HEK293 (cell line): ENCODE measurements at regions not wholly inside any gene's neighbourhood (a gene's known extent, or its start where the extent isn't known, plus 50 kb on each side); places are given as distances from the start of the nearest gene placed in this dataset.

Source experiments
- CTCF ChIA-PET: fragments of 350-600 bp; formaldehyde crosslinking; extraction: SDS; loops from one replicate; lab custom pipeline; 2021; ENCODE audit warnings: antibody characterized with exemption; lab: Yijun Ruan, JAX
- POLR2A ChIA-PET: fragments of 300-600 bp; formaldehyde crosslinking; extraction: SDS; loops from one replicate; lab custom pipeline; 2020; ENCODE audit warnings: antibody characterized with exemption, inconsistent platforms; lab: Yijun Ruan, JAX
- H3K27ac ChIP-seq: fragments of 200-500 bp; sonication (Bioruptor generic); 2 replicates; pipeline ENCODE4 v1.5.1; 2014; ENCODE audit warnings: low read depth, low read length, control low read depth, inconsistent platforms; ENCODE audit errors: extremely low read depth
- H3K36me3 ChIP-seq, 2 experiments: fragments of 200-500 bp in 1 of 2; sonication (Bioruptor generic) in 1 of 2; 1 replicate in 1 of 2; 2 replicates in 1 of 2; pipeline ENCODE4 v1.5.1; 2014 to 2017; ENCODE audit warnings: inconsistent platforms in 2 of 2, low read length in 2 of 2; ENCODE audit not compliant: control insufficient read depth in 2 of 2, insufficient read depth in 1 of 2
- H3K4me1 ChIP-seq: fragments of 200-500 bp; sonication (Bioruptor generic); 2 replicates; pipeline ENCODE4 v1.5.1; 2014; ENCODE audit warnings: mild to moderate bottlenecking, low read length, inconsistent platforms; ENCODE audit not compliant: control insufficient read depth, insufficient read depth
- H3K4me3 ChIP-seq: 2 replicates; pipeline ENCODE4 v1.5.1; 2011; ENCODE audit warnings: low read depth, mild to moderate bottlenecking, control low read depth, low read length, moderate library complexity
- H3K9me3 ChIP-seq: fragments of 200-500 bp; sonication (Bioruptor generic); 2 replicates; pipeline ENCODE4 v1.5.1; 2014; ENCODE audit warnings: low read depth, low read length, inconsistent platforms; ENCODE audit not compliant: control insufficient read depth, insufficient read depth
- ATF2 ChIP-seq: fragments of 450-650 bp; formaldehyde crosslinking; IDR thresholded peaks from 2 replicates; pipeline ENCODE4 v1.5.1; 2016; ENCODE audit warnings: missing biosample characterization, missing genetic modification characterization, low read depth
- BCL11B ChIP-seq: fragments of 450-650 bp; formaldehyde crosslinking; IDR thresholded peaks from 2 replicates; pipeline ENCODE4 v1.5.1; 2016; ENCODE audit warnings: low read depth, missing biosample characterization, missing genetic modification characterization
- GLI4 ChIP-seq: fragments of 450-650 bp; formaldehyde crosslinking; IDR thresholded peaks from 2 replicates; pipeline ENCODE4 v1.5.1; 2016; ENCODE audit warnings: missing biosample characterization, missing genetic modification characterization
- IKZF3 ChIP-seq: fragments of 450-650 bp; IDR thresholded peaks from 2 replicates; pipeline ENCODE4 v1.5.0; 2018; ENCODE audit warnings: missing biosample characterization, mild to moderate bottlenecking, missing genetic modification characterization, moderate library complexity
- KLF17 ChIP-seq: fragments of 450-650 bp; formaldehyde crosslinking; IDR thresholded peaks from 2 replicates; pipeline ENCODE4 v1.5.1; 2016; ENCODE audit warnings: missing biosample characterization, missing genetic modification characterization
- WT1 ChIP-seq: fragments of 450-650 bp; formaldehyde crosslinking; IDR thresholded peaks from 2 replicates; pipeline ENCODE4 v1.5.1; 2016; ENCODE audit warnings: missing biosample characterization, missing genetic modification characterization
- ZBTB8A ChIP-seq: fragments of 450-650 bp; formaldehyde crosslinking; IDR thresholded peaks from 2 replicates; pipeline ENCODE4 v1.5.1; 2016; ENCODE audit warnings: missing biosample characterization, missing genetic modification characterization
- ZEB2 ChIP-seq: fragments of 450-650 bp; formaldehyde crosslinking; IDR thresholded peaks from 2 replicates; pipeline ENCODE4 v1.5.1; 2016; ENCODE audit warnings: missing biosample characterization, missing genetic modification characterization
- ZFP69B ChIP-seq: fragments of 450-650 bp; formaldehyde crosslinking; IDR thresholded peaks from 2 replicates; pipeline ENCODE4 v1.5.1; 2016; ENCODE audit warnings: missing biosample characterization, missing genetic modification characterization
- ZIC2 ChIP-seq: fragments of 450-650 bp; formaldehyde crosslinking; IDR thresholded peaks from 2 replicates; pipeline ENCODE4 v1.5.1; 2016; ENCODE audit warnings: missing biosample characterization, missing genetic modification characterization
- ZNF121 ChIP-seq: fragments of 450-650 bp; formaldehyde crosslinking; IDR thresholded peaks from 2 replicates; pipeline ENCODE4 v1.5.1; 2016; ENCODE audit warnings: missing biosample characterization, missing genetic modification characterization
- ZNF184 ChIP-seq: fragments of 450-650 bp; IDR thresholded peaks from 2 replicates; pipeline ENCODE4 v1.5.1; 2018; ENCODE audit warnings: missing biosample characterization, mild to moderate bottlenecking, missing genetic modification characterization
- ZNF19 ChIP-seq: fragments of 450-650 bp; formaldehyde crosslinking; IDR thresholded peaks from 2 replicates; pipeline ENCODE4; 2016; ENCODE audit warnings: missing biosample characterization, missing genetic modification characterization, low read depth
- ZNF223 ChIP-seq: fragments of 450-650 bp; formaldehyde crosslinking; IDR thresholded peaks from 2 replicates; pipeline ENCODE4 v1.5.1; 2016; ENCODE audit warnings: missing biosample characterization, missing genetic modification characterization
- ZNF311 ChIP-seq: fragments of 450-650 bp; formaldehyde crosslinking; IDR thresholded peaks from 2 replicates; pipeline ENCODE4 v1.5.1; 2017; ENCODE audit warnings: missing biosample characterization, missing genetic modification characterization, borderline replicate concordance
- ZNF391 ChIP-seq: fragments of 450-650 bp; formaldehyde crosslinking; IDR thresholded peaks from 2 replicates; pipeline ENCODE4 v1.5.1; 2016; ENCODE audit warnings: low read depth, missing biosample characterization, missing genetic modification characterization, borderline replicate concordance
- ZNF514 ChIP-seq: fragments of 450-650 bp; formaldehyde crosslinking; IDR thresholded peaks from 2 replicates; pipeline ENCODE4 v1.5.1; 2016; ENCODE audit warnings: missing biosample characterization, missing genetic modification characterization
- ZNF768 ChIP-seq: fragments of 450-650 bp; formaldehyde crosslinking; IDR thresholded peaks from 2 replicates; pipeline ENCODE4 v1.5.1; 2018; ENCODE audit warnings: missing biosample characterization, mild to moderate bottlenecking, missing genetic modification characterization
- ZNF791 ChIP-seq: fragments of 450-650 bp; formaldehyde crosslinking; IDR thresholded peaks from 2 replicates; pipeline ENCODE4 v1.5.1; 2016; ENCODE audit warnings: missing biosample characterization, missing genetic modification characterization
- ZNF843 ChIP-seq: fragments of 450-650 bp; formaldehyde crosslinking; IDR thresholded peaks from 2 replicates; pipeline ENCODE4 v1.5.1; 2016; ENCODE audit warnings: missing biosample characterization, missing genetic modification characterization
- ZSCAN30 ChIP-seq: fragments of 450-650 bp; IDR thresholded peaks from 2 replicates; pipeline ENCODE4 v1.5.1; 2018; ENCODE audit warnings: missing biosample characterization, mild to moderate bottlenecking, missing genetic modification characterization, moderate library complexity
- TF ChIP-seq, protein P1 (sequence below): fragments of 450-650 bp; formaldehyde crosslinking; IDR thresholded peaks from 2 replicates; pipeline ENCODE4 v1.5.1; 2016; ENCODE audit warnings: missing biosample characterization, missing genetic modification characterization
- TF ChIP-seq, protein P2 (sequence below): fragments of 450-650 bp; formaldehyde crosslinking; IDR thresholded peaks from 2 replicates; pipeline ENCODE4 v1.5.1; 2016; ENCODE audit warnings: missing biosample characterization, missing genetic modification characterization

DNA sequence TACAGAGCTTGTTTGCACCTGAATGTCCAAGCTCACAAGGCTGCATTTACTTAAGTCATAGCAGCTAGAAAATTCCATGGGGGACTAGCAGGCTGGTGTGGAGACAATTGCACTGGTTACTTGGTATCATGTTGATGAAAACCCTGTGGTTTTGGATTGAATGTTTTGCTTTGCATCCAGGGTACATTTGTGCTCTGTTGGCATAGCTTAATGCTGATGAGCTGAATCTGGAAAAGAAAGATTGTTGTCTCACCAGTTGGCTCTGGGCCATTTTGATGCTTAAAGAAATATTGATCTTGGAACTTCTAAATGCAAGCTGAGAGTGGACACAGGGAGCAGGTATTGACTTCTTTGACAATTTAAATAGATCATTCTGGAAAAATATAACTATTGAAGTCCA lies 122.5 kb upstream of the MBL2 start:
- H3K27ac ChIP-seq, result no peak overlapping the region
- H3K36me3 ChIP-seq, result no peaks in the 10 kb centered on the region
- H3K9me3 ChIP-seq, result no peaks in the 10 kb centered on the region
- TF ChIP-seq ZNF514, result no peak
- TF ChIP-seq ZNF19 (tag by site-specific recombination), result no peak
- TF ChIP-seq, protein P1, sequence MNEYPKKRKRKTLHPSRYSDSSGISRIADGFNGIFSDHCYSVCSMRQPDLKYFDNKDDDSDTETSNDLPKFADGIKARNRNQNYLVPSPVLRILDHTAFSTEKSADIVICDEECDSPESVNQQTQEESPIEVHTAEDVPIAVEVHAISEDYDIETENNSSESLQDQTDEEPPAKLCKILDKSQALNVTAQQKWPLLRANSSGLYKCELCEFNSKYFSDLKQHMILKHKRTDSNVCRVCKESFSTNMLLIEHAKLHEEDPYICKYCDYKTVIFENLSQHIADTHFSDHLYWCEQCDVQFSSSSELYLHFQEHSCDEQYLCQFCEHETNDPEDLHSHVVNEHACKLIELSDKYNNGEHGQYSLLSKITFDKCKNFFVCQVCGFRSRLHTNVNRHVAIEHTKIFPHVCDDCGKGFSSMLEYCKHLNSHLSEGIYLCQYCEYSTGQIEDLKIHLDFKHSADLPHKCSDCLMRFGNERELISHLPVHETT, result no peak
- no peak for TF ChIP-seq ZEB2 (tag by site-specific recombination)
- TF ChIP-seq BCL11B (tag by site-specific recombination), result no peak
- TF ChIP-seq, all 188 proteins: peak for 0
- ChIA-PET CTCF (no interaction called here), POLR2A (no interaction called here)
- Histone ChIP-seq H3K4me1 (no peaks in the 10 kb centered on the region), H3K4me3 (no peak overlapping the region)

DNA sequence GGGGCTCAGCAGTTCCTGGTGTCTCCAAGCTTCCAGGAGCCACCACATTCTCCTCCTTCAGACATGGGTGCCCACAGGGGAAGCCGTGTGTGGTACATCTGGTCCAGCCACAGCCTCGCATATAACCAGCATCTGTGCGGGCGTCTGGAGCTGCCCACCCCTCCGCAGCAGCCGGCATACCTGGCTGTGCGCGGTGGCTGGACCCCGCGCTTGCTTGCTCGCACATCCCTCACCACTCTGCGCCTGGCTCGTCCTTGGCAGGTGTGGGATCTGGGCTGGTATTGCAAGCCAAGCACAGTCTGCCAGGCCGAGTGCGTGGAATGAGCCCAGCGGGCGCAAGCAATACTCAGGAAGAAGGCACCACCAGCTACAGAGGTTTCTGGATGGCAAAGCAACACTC lies 117.7 kb upstream of the MBL2 start:
- POLR2A ChIA-PET, result no interaction called here
- H3K4me3 ChIP-seq, result no peak overlapping the region
- no peak for TF ChIP-seq KLF17 (tag by site-specific recombination)
- TF ChIP-seq, all 188 proteins: peak for 0
- CTCF ChIA-PET, result interaction anchor here (1.0 kb wide), 1 partner anchor 176 kb away, joined by 4 read pairs; no protein-coding TSS in a partner anchor
- Histone ChIP-seq H3K36me3 (no peaks in the 10 kb centered on the region), H3K9me3 (no peaks in the 10 kb centered on the region), H3K27ac (no peak overlapping the region), H3K4me1 (no peaks in the 10 kb centered on the region)

GRCh38 chr10:52889611-52890010 lies 117.0 kb upstream of the MBL2 start:
- H3K4me3 ChIP-seq, result no peak overlapping the region
- TF ChIP-seq ZNF184 (tag by site-specific recombination), result no peak
- TF ChIP-seq ZBTB8A (tag by site-specific recombination), result no peak
- TF ChIP-seq ZFP69B (tag by site-specific recombination), result no peak
- TF ChIP-seq ATF2 (tag by site-specific recombination), result no peak
- TF ChIP-seq WT1 (tag by site-specific recombination), result no peak
- no peak for TF ChIP-seq ZNF768 (tag by site-specific recombination)
- no peak for TF ChIP-seq ZIC2 (tag by site-specific recombination)
- no peak for TF ChIP-seq ZNF311 (tag by site-specific recombination)
- no peak for TF ChIP-seq ZNF223 (tag by site-specific recombination)
- TF ChIP-seq, protein P2, sequence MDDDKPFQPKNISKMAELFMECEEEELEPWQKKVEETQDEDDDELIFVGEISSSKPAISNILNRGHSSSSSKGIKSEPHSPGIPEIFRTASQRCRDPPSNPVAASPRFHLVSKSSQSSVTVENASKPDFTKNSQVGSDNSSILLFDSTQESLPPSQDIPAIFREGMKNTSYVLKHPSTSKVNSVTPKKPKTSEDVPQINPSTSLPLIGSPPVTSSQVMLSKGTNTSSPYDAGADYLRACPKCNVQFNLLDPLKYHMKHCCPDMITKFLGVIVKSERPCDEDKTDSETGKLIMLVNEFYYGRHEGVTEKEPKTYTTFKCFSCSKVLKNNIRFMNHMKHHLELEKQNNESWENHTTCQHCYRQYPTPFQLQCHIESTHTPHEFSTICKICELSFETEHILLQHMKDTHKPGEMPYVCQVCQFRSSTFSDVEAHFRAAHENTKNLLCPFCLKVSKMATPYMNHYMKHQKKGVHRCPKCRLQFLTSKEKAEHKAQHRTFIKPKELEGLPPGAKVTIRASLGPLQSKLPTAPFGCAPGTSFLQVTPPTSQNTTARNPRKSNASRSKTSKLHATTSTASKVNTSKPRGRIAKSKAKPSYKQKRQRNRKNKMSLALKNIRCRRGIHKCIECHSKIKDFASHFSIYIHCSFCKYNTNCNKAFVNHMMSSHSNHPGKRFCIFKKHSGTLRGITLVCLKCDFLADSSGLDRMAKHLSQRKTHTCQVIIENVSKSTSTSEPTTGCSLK (tag by site-specific recombination), result no peak
- TF ChIP-seq GLI4 (tag by site-specific recombination), result no peak
- TF ChIP-seq ZNF843 (tag by site-specific recombination), result no peak
- no peak for TF ChIP-seq ZNF391
- no peak for TF ChIP-seq IKZF3
- no peak for TF ChIP-seq ZNF121 (tag by site-specific recombination)
- TF ChIP-seq ZSCAN30, result no peak
- no peak for TF ChIP-seq ZNF791 (tag by site-specific recombination)
- ChIA-PET CTCF (interaction anchor here (1.0 kb wide), 1 partner anchor 176 kb away, joined by 4 read pairs; no protein-coding TSS in a partner anchor), POLR2A (no interaction called here)
- H3K27ac ChIP-seq, result no peak overlapping the region
- H3K4me1 ChIP-seq, result no peaks in the 10 kb centered on the region
- H3K36me3 ChIP-seq, result no peaks in the 10 kb centered on the region
- H3K9me3 ChIP-seq, result no peaks in the 10 kb centered on the region
